MM.1S (cell line): ENCODE measurements at regions not wholly inside any gene's neighbourhood (a gene's known extent, or its start where the extent isn't known, plus 50 kb on each side); places are given as distances from the start of the nearest gene placed in this dataset.

ENCODE experiments used
- DNase-seq: peaks from one replicate; pipeline ENCODE4 v3.0.0-alpha.2; 2015
- H2AFZ ChIP-seq: fragments of 300-600 bp; sonication (generic); 2 replicates; pipeline ENCODE4 v1.6.0; 2016; ENCODE audit warnings: antibody characterized with exemption, low read length
- H3F3A ChIP-seq: fragments of 300-600 bp; sonication (generic); 2 replicates; pipeline ENCODE4 v1.6.1; 2016; ENCODE audit warnings: mild to moderate bottlenecking, antibody characterized with exemption, low read length, moderate library complexity, mixed read lengths; ENCODE audit not compliant: insufficient read depth
- H3K27ac ChIP-seq: fragments of 300-600 bp; sonication (generic); 2 replicates; pipeline ENCODE4 v1.5.1; 2016; ENCODE audit warnings: mild to moderate bottlenecking, low read length
- H3K27me3 ChIP-seq: fragments of 300-600 bp; sonication (generic); replicated peaks from 2 replicates; pipeline ENCODE4 v1.6.0; 2016; ENCODE audit warnings: low read length; ENCODE audit not compliant: insufficient read depth
- H3K36me3 ChIP-seq: fragments of 300-600 bp; sonication (generic); replicated peaks from 2 replicates; pipeline ENCODE4 v1.6.1; 2016; ENCODE audit warnings: mild to moderate bottlenecking, low read length, mixed read lengths; ENCODE audit not compliant: insufficient read depth
- H3K4me1 ChIP-seq: fragments of 300-600 bp; sonication (generic); 2 replicates; pipeline ENCODE4 v1.6.1; 2016; ENCODE audit warnings: low read length, mixed read lengths
- H3K4me2 ChIP-seq: fragments of 300-600 bp; sonication (generic); 2 replicates; pipeline ENCODE4 v1.6.0; 2016; ENCODE audit warnings: low read depth, low read length
- H3K4me3 ChIP-seq: fragments of 300-600 bp; sonication (generic); 2 replicates; pipeline ENCODE4 v1.5.1; 2016; ENCODE audit warnings: low read length, mixed read lengths
- H3K79me2 ChIP-seq: fragments of 300-600 bp; sonication (generic); 2 replicates; pipeline ENCODE4 v1.6.1; 2016; ENCODE audit warnings: mixed run types, low read length, mixed read lengths
- H3K9ac ChIP-seq: fragments of 300-600 bp; sonication (generic); 2 replicates; pipeline ENCODE4 v1.6.1; 2016; ENCODE audit warnings: low read length, mixed read lengths
- H3K9me2 ChIP-seq: fragments of 300-600 bp; sonication (generic); replicated peaks from 2 replicates; pipeline ENCODE4 v1.6.1; 2016; ENCODE audit warnings: mild to moderate bottlenecking, low read length, mixed read lengths; ENCODE audit not compliant: insufficient read depth
- H3K9me3 ChIP-seq: fragments of 300-600 bp; sonication (generic); replicated peaks from 2 replicates; pipeline ENCODE4 v1.6.1; 2016; ENCODE audit warnings: mild to moderate bottlenecking, low read length, mixed read lengths; ENCODE audit not compliant: insufficient read depth
- H4K20me1 ChIP-seq: fragments of 300-600 bp; sonication (generic); 2 replicates; pipeline ENCODE4 v1.6.1; 2016; ENCODE audit warnings: mild to moderate bottlenecking, low read length, moderate library complexity, mixed read lengths; ENCODE audit not compliant: insufficient read depth
- CTCF ChIP-seq: fragments of 300-600 bp; sonication (generic); IDR thresholded peaks from 2 replicates; pipeline ENCODE4 v1.5.1; 2016; ENCODE audit warnings: antibody characterized with exemption, low read length, mixed read lengths
- EZH2 ChIP-seq: fragments of 300-600 bp; sonication (generic); optimal IDR thresholded peaks from 2 replicates; pipeline ENCODE3; 2017; ENCODE audit warnings: low read depth, mild to moderate bottlenecking, antibody characterized with exemption, low read length, mixed read lengths
- EZH2phosphoT487 ChIP-seq: fragments of 300-600 bp; sonication (generic); IDR thresholded peaks from 2 replicates; pipeline ENCODE4 v1.6.1; 2018; ENCODE audit warnings: antibody characterized with exemption, low read length

GRCh38 chr17:63358956-63359355 is 87.2 kb downstream of the CYB561 start:
- DNase-seq, result no peak
- Histone ChIP-seq H3K4me1 (no peaks in the 10 kb centered on the region), H3K4me2 (no peak overlapping the region), H3K79me2 (no peaks in the 10 kb centered on the region), H4K20me1 (no peaks in the 10 kb centered on the region), H3F3A (no peaks in the 10 kb centered on the region), H3K9me2 (no peaks in the 10 kb centered on the region), H3K36me3 (no peaks in the 10 kb centered on the region), H2AFZ (no peak overlapping the region), H3K9ac (no peak overlapping the region), H3K4me3 (no peak overlapping the region), H3K27me3 (no peaks in the 10 kb centered on the region), H3K9me3 (no peaks in the 10 kb centered on the region), H3K27ac (no peak overlapping the region)
- no peak for TF ChIP-seq EZH2
- TF ChIP-seq EZH2phosphoT487, result no peak
- no peak for TF ChIP-seq CTCF

GRCh38 chr17:63361182-63361581 is 84.9 kb downstream of the CYB561 start:
- no peaks in the 10 kb centered on the region for H3K9me3 ChIP-seq
- DNase-seq, result no peak
- H4K20me1 ChIP-seq, result no peaks in the 10 kb centered on the region
- no peaks in the 10 kb centered on the region for H3F3A ChIP-seq
- H3K27ac ChIP-seq, result no peak overlapping the region
- no peak overlapping the region for H2AFZ ChIP-seq
- no peaks in the 10 kb centered on the region for H3K9me2 ChIP-seq
- no peak overlapping the region for H3K9ac ChIP-seq
- H3K4me2 ChIP-seq, result no peak overlapping the region
- H3K79me2 ChIP-seq, result no peaks in the 10 kb centered on the region
- H3K36me3 ChIP-seq, result no peaks in the 10 kb centered on the region
- H3K4me1 ChIP-seq, result no peaks in the 10 kb centered on the region
- H3K4me3 ChIP-seq, result no peak overlapping the region
- H3K27me3 ChIP-seq, result no peaks in the 10 kb centered on the region
- no peak for TF ChIP-seq EZH2

- Histone ChIP-seq H3F3A (no peaks in the 10 kb centered on the region), H3K4me2 (no peak overlapping the region), H3K9ac (no peak overlapping the region), H3K9me3 (no peaks in the 10 kb centered on the region), H3K79me2 (no peaks in the 10 kb centered on the region), H3K4me3 (no peak overlapping the region), H3K4me1 (no peaks in the 10 kb centered on the region), H4K20me1 (no peaks in the 10 kb centered on the region), H3K36me3 (no peaks in the 10 kb centered on the region), H2AFZ (no peak overlapping the region), H3K9me2 (no peaks in the 10 kb centered on the region), H3K27me3 (no peaks in the 10 kb centered on the region), H3K27ac (no peak overlapping the region)
- DNase-seq, result no peak
- no peak for TF ChIP-seq CTCF
- no peak for TF ChIP-seq EZH2phosphoT487
- TF ChIP-seq EZH2, result no peak
Measured at GRCh38 chr17:63362115-63362514, 84.0 kb downstream of the CYB561 start.

GRCh38 chr17:63364387-63364786 is 81.7 kb downstream of the CYB561 start:
- Histone ChIP-seq H2AFZ (no peak overlapping the region), H3K79me2 (no peaks in the 10 kb centered on the region), H3K27me3 (no peaks in the 10 kb centered on the region), H3K9me2 (no peaks in the 10 kb centered on the region), H3K4me2 (no peak overlapping the region), H3K4me3 (no peak overlapping the region), H4K20me1 (no peaks in the 10 kb centered on the region), H3K36me3 (no peaks in the 10 kb centered on the region), H3K9me3 (no peaks in the 10 kb centered on the region), H3K27ac (no peak overlapping the region), H3K4me1 (no peaks in the 10 kb centered on the region), H3K9ac (no peak overlapping the region), H3F3A (no peaks in the 10 kb centered on the region)
- no peak for TF ChIP-seq EZH2phosphoT487
- no peak for TF ChIP-seq CTCF
- no peak for TF ChIP-seq EZH2
- no peak for DNase-seq
